Stimulated activated CD8-positive, alpha-beta memory T cell treated with anti-CD3 and anti-CD28 coated beads, Interleukin-4, amount 100 ng/mL, for 48 hours (primary cell): ENCODE measurements at regions not wholly inside any gene's neighbourhood (a gene's known extent, or its start where the extent isn't known, plus 50 kb on each side); places are given as distances from the start of the nearest gene placed in this dataset.
A peak's percentile ranks its signal among the peaks of the same experiment; 100 is the strongest.

Experiments used
- DNase-seq: peaks from one replicate; pipeline ENCODE4 v3.0.0-alpha.2; 2020

GRCh38 chr1:84759756-84760155 is 69.5 kb upstream of the SSX2IP start:
- no peak for DNase-seq

- no peak for DNase-seq
Measured at GRCh38 chr1:84758968-84759491, 68.8 kb upstream of the SSX2IP start.

DNA sequence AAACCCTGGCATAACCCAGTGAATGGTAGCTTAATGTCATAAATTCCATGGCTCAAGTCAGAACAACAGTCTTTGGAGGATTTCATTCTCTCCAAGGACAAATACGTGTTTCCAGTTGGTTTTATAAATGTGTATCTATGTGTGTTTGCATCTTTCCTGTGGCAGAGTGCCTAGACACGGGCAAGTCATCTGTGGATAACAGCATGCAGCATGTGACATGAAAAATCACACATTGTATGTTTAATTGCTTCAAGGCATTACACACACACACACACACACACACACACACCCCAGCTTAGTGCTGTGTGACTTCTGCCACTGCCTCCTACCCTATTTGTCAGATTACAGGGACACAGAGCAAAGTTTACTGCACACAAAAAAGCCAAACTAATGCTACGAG is 68.2 kb upstream of the SSX2IP start:
- no peak for DNase-seq

GRCh38 chr1:84757301-84757700 is 67.0 kb upstream of the SSX2IP start:
- no peak for DNase-seq

GRCh38 chr1:84756455-84757082 is 66.3 kb upstream of the SSX2IP start:
- DNase-seq: no peak

- DNase-seq: no peak
Measured at GRCh38 chr1:84756001-84756400, 65.7 kb upstream of the SSX2IP start.

DNA sequence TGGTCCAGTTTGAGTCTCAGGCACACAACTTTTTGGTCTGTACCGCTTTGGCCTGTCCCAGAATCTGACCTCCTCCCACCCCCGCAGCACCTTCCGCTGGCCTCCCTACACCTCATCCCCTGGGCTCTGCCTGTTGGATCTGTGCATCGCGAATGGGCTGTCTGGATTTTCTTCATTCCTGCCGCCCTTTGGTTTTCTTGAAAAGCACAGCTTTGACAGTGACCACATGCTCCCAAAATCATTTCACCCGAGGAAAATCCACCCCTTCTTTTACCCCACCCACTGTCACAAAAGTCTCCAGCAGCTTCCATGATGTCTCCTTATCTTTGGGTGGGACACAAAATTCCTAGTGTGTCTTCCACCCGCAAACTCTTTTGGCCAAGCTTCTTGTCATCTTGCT is 65.0 kb upstream of the SSX2IP start:
- no peak for DNase-seq

- no peak for DNase-seq
Measured at GRCh38 chr1:84754386-84754703, 64.1 kb upstream of the SSX2IP start.

- peak; percentile 85 for DNase-seq
Measured at GRCh38 chr1:84753516-84754385, 63.5 kb upstream of the SSX2IP start.

DNA sequence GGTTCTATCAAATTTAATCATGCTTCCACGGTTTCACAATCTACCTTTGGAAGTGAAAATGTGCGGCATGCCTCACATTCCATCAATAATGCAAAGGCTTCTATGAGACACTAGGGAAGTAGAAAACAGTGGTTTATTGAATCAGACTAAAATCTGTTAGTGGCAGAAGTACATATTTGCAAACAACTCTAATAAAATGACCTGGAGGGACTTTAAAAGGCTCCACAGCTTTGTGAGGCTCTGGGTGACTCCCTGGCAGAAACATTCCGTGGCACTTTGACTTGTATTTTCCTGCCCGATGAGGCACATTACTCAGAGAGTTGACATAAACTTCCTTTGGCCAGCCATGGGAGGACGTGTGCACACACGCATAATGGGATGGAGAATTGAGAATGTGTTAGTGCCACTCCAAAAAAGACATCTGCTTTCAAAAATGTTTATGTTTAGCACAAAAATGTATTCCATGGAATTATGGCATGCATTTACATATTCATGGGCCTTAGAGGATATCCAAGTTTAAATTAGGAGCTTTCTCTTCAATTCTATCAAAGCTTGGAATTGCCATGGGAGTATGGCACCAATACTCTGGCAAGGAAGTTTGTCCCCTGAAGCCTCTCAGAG is 60.0 kb upstream of the SSX2IP start:
- DNase-seq: no peak

- no peak for DNase-seq
Measured at GRCh38 chr1:84749427-84749826, 59.2 kb upstream of the SSX2IP start.

DNA sequence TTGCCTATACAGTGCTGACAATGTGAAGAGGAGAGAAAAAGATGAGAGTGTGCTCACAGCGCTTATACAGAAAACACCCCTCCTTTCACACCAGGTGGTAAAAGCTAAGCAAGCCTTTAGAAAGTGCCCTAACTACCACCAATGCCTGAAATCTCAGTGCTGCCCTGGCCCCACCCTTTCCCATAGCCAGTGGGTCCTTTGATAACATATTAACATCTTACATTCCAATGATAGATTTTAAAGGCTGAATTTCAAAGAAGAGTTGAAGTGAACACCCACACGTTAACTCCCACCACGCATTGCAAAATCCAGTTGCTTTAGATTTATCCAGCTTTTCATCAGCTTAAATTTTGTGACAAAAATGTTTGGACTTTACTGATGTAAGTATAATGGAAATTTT is 58.1 kb upstream of the SSX2IP start:
- DNase-seq: no peak

DNA sequence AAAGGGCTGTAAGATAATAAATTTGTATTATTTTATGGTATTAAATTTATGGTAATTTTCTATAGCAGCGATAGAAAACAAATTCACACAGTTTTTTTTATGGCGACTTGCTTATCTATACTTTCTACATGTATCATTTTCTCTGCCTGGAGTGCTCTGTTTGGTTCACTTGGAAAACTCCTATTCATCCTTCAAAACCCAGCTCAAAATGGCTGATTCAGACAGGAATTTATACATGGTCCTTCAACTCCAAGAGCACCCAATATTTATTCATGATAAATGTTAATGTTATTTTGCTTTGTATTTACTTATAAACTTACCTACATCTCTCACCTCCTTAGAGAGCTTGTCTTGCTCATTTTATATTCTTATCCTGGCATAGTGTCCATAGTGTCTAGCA is 55.6 kb upstream of the SSX2IP start:
- DNase-seq: no peak

DNA sequence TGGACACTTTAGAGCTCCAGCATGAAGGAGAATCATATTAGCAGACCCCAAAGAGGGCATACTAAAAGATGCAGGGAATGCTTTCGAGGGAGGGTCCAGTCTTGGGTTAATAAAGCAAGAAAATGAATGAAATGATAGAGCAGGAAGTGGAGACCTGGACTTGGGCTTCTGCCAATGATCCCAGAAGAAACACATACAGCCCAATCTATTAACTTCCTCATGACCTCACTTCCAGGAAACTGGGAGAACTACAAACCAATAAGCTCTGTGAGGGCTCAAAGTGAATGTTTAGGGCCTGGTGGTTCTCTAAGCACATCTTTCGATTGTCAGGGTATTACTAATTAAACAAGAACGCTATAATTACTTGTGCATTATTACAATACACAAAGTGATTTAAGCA is 53.6 kb upstream of the SSX2IP start:
- no peak for DNase-seq

DNA sequence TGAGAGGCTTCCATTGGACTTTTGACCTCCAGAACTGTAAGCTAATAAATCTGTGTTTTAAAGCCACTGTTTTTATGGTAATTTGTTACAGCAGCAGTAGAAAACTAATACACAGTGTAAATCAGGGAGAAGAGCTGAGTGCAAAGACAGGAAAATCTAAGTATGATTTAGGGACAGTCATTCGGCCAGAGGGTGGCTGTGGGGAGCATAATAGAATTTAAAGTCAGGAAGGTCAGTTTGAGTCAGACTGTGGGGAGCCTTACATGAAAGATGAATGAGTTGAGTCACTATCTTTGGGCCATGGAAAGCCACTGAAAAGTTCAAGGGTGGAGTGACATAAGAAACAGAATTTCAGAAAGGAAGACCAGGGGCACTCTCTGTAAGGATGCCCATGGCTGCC is 52.4 kb upstream of the SSX2IP start:
- DNase-seq: no peak

DNA sequence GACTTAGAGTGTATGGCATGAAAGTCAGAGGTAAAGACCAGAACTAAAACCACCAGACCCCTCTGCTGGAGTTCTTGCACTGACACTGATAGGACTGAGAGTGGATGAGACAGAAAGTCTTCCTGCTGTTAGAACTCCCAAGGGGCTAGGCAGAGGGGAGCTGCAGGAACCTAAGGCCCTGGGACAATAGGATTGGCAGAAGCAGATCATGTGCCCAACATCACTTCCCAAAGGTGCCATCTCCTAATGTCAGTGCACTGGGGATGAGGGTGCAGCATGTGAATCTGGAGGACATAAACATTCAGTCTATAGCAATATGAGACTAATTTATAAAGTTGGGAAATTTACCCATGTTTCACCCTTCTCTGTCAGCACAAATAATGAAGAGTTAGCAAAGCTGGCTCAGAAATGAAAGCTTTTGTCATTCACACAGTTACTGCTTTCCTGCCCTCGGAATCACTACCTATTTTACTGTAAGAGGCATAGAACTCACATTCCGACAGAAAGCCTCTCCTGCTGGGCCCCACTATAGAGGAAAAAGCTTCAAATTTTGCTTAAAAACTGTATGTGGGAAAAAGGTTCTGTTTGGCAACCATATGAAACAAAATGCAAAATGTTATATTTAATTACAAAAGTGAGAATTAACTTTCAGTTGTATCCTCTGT is 49.9 kb upstream of the SSX2IP start:
- no peak for DNase-seq
